SK-N-SH treated with all-trans-retinoic acid at 6 μM for 48 hours (cell line): ENCODE measurements at regions not wholly inside any gene's neighbourhood (a gene's known extent, or its start where the extent isn't known, plus 50 kb on each side); places are given as distances from the start of the nearest gene placed in this dataset.

Source experiments
- ATAC-seq: fragments of 200-7000 bp; cut with Tn5 transposase; 3 replicates; pipeline ENCODE4 v1.9.1; 2020; ENCODE audit warnings: mild to moderate bottlenecking, moderate library complexity
- ARNTL ChIP-seq: fragments of 450-650 bp; formaldehyde crosslinking; IDR thresholded peaks from 2 replicates; pipeline ENCODE4 v1.5.0; 2020; ENCODE audit warnings: low read depth, mild to moderate bottlenecking, moderate library complexity, borderline replicate concordance
- BACH2 ChIP-seq: fragments of 250-450 bp; sonication (Bioruptor Pico); IDR thresholded peaks from 2 replicates; pipeline ENCODE4 v1.9.0; 2021; ENCODE audit warnings: mild to moderate bottlenecking, borderline replicate concordance
- CSDC2 ChIP-seq: fragments of 250-450 bp; sonication (Bioruptor Pico); IDR thresholded peaks from 2 replicates; pipeline ENCODE4 v1.5.0; 2020; ENCODE audit warnings: mild to moderate bottlenecking, moderate library complexity
- ESRRG ChIP-seq: fragments of 250-450 bp; sonication (Bioruptor Pico); IDR thresholded peaks from 2 replicates; pipeline ENCODE4 v1.6.1; 2021; ENCODE audit warnings: mild to moderate bottlenecking
- GLIS3 ChIP-seq: fragments of 250-450 bp; sonication (Bioruptor Pico); IDR thresholded peaks from 2 replicates; pipeline ENCODE4 v1.5.0; 2020; ENCODE audit warnings: mild to moderate bottlenecking, moderate library complexity
- ISL1 ChIP-seq: fragments of 250-450 bp; sonication (Bioruptor Pico); IDR thresholded peaks from 2 replicates; pipeline ENCODE4 v2.1.2; 2022; ENCODE audit warnings: mild to moderate bottlenecking, moderate library complexity
- OSR1 ChIP-seq: fragments of 250-450 bp; sonication (Bioruptor Pico); IDR thresholded peaks from 2 replicates; pipeline ENCODE4 v1.8.0; 2022; ENCODE audit warnings: moderate library complexity, mild to moderate bottlenecking, inconsistent platforms
- PPARA ChIP-seq: fragments of 250-450 bp; sonication (Bioruptor Pico); IDR thresholded peaks from 2 replicates; pipeline ENCODE4 v1.5.0; 2020; ENCODE audit warnings: mild to moderate bottlenecking, borderline replicate concordance
- RARB ChIP-seq: fragments of 250-450 bp; sonication (Bioruptor Pico); IDR thresholded peaks from 2 replicates; pipeline ENCODE4 v1.8.0; 2021; ENCODE audit warnings: mild to moderate bottlenecking, moderate library complexity
- SNAI2 ChIP-seq: fragments of 250-450 bp; sonication (Bioruptor Pico); IDR thresholded peaks from 2 replicates; pipeline ENCODE4 v1.5.0; 2020; ENCODE audit warnings: mild to moderate bottlenecking, moderate library complexity
- TCF4 ChIP-seq: fragments of 250-450 bp; sonication (Bioruptor Pico); IDR thresholded peaks from 2 replicates; pipeline ENCODE4 v1.8.0; 2021; ENCODE audit warnings: mild to moderate bottlenecking, moderate library complexity, borderline replicate concordance
- TOX ChIP-seq: fragments of 250-450 bp; sonication (Bioruptor Pico); IDR thresholded peaks from 2 replicates; pipeline ENCODE4 v1.8.0; 2021; ENCODE audit warnings: mild to moderate bottlenecking, moderate library complexity, borderline replicate concordance
- TSHZ2 ChIP-seq: fragments of 250-450 bp; sonication (Bioruptor Pico); IDR thresholded peaks from 2 replicates; pipeline ENCODE4 v1.5.0; 2020; ENCODE audit warnings: mild to moderate bottlenecking, moderate library complexity
- ZC3H10 ChIP-seq: fragments of 250-450 bp; sonication (Bioruptor Pico); IDR thresholded peaks from 2 replicates; pipeline ENCODE4 v1.5.1; 2021; ENCODE audit warnings: mild to moderate bottlenecking, moderate library complexity
- ZFP3 ChIP-seq: fragments of 250-450 bp; sonication (Bioruptor Pico); IDR thresholded peaks from 2 replicates; pipeline ENCODE4 v1.5.0; 2020; ENCODE audit warnings: mild to moderate bottlenecking, moderate library complexity
- ZFP30 ChIP-seq: fragments of 450-650 bp; formaldehyde crosslinking; IDR thresholded peaks from 2 replicates; pipeline ENCODE4 v1.5.0; 2022; ENCODE audit warnings: mild to moderate bottlenecking, moderate library complexity
- ZNF565 ChIP-seq: fragments of 450-650 bp; formaldehyde crosslinking; conservative IDR thresholded peaks from 2 replicates; pipeline ENCODE4 v1.5.0; 2020; ENCODE audit warnings: low read depth, mild to moderate bottlenecking, moderate library complexity
- ZNF70 ChIP-seq: fragments of 450-650 bp; formaldehyde crosslinking; IDR thresholded peaks from 2 replicates; pipeline ENCODE4 v1.5.0; 2020; ENCODE audit warnings: mild to moderate bottlenecking, moderate library complexity
- ZNF8 ChIP-seq: fragments of 450-650 bp; formaldehyde crosslinking; IDR thresholded peaks from 2 replicates; pipeline ENCODE4 v1.5.0; 2020; ENCODE audit warnings: mild to moderate bottlenecking, moderate library complexity
- TF ChIP-seq, protein P1 (sequence below): fragments of 250-450 bp; sonication (Bioruptor Pico); IDR thresholded peaks from 2 replicates; pipeline ENCODE4 v1.5.1; 2020; ENCODE audit warnings: low read depth, mild to moderate bottlenecking, moderate library complexity
- TF ChIP-seq, protein P2 (sequence below): fragments of 250-450 bp; sonication (Bioruptor Pico); IDR thresholded peaks from 2 replicates; pipeline ENCODE4 v1.8.0; 2021; ENCODE audit warnings: low read depth, mild to moderate bottlenecking, moderate library complexity, borderline replicate concordance
- TF ChIP-seq, protein P3 (sequence below): fragments of 250-450 bp; sonication (Bioruptor Pico); IDR thresholded peaks from 2 replicates; pipeline ENCODE4 v1.5.1; 2021; ENCODE audit warnings: mild to moderate bottlenecking, moderate library complexity
- TF ChIP-seq, protein P4 (sequence below): fragments of 250-450 bp; sonication (Bioruptor Pico); IDR thresholded peaks from 2 replicates; pipeline ENCODE4 v1.8.0; 2020; ENCODE audit warnings: mild to moderate bottlenecking, moderate library complexity, borderline replicate concordance

DNA sequence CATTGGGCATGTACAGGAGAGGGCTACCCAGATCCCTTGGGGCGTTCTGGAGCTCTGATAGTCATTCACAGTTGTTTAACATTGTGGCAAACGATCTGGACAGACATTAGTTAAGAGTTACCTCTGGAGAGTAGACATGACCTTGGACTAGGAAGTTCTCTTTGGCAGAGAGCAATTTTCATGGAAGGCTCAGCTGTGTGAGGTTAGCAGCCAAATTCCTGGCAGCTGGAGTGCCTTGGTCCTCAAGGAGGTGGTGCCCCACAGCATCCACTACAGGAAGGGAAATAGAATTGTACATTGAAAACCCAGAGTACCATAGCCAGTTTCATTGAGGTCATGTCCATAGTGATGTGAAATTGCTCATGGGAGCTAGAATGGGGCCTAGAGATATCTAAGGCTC, 82.8 kb downstream of the BLID start:
- no peak for ATAC-seq
- TF ChIP-seq ESRRG (CRISPR knock-in tag): no peak
- TF ChIP-seq ZNF565 (CRISPR knock-in tag): no peak
- TF ChIP-seq ARNTL (CRISPR knock-in tag): no peak
- no peak for TF ChIP-seq TSHZ2 (CRISPR knock-in tag)
- TF ChIP-seq, protein P1, sequence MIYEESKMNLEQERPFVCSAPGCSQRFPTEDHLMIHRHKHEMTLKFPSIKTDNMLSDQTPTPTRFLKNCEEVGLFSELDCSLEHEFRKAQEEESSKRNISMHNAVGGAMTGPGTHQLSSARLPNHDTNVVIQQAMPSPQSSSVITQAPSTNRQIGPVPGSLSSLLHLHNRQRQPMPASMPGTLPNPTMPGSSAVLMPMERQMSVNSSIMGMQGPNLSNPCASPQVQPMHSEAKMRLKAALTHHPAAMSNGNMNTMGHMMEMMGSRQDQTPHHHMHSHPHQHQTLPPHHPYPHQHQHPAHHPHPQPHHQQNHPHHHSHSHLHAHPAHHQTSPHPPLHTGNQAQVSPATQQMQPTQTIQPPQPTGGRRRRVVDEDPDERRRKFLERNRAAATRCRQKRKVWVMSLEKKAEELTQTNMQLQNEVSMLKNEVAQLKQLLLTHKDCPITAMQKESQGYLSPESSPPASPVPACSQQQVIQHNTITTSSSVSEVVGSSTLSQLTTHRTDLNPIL (CRISPR knock-in tag): no peak
- no peak for TF ChIP-seq ZFP3 (CRISPR knock-in tag)
- TF ChIP-seq BACH2 (CRISPR knock-in tag): no peak
- no peak for TF ChIP-seq ZFP30
- no peak for TF ChIP-seq CSDC2 (CRISPR knock-in tag)
- TF ChIP-seq, all 23 proteins: peak for 0

DNA sequence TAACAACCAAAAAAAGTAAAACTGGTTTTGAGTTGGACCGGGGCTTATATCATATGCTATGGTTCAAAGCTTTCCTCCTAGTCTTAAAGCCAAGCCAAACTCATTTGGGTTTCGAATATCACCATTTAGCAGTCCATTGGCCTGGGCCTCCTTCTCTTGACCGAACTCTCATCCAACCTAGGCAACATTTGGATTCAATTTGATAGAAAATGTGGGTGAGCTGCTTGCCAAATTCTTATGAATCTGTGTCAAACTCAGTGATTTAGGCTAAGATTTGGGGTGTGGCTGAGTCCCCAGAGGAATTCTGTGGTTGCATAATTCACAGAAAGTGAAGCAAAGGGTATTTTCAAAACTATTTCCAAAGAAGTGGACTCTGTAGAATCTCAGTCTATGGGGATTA, 83.7 kb downstream of the BLID start:
- TF ChIP-seq TCF4 (CRISPR knock-in tag) (no peak), ESRRG (CRISPR knock-in tag) (no peak), RARB (CRISPR knock-in tag) (no peak), CSDC2 (CRISPR knock-in tag) (no peak), BACH2 (CRISPR knock-in tag) (no peak), ARNTL (CRISPR knock-in tag) (no peak), GLIS3 (CRISPR knock-in tag) (no peak)
- ATAC-seq: peak; percentile 59

DNA sequence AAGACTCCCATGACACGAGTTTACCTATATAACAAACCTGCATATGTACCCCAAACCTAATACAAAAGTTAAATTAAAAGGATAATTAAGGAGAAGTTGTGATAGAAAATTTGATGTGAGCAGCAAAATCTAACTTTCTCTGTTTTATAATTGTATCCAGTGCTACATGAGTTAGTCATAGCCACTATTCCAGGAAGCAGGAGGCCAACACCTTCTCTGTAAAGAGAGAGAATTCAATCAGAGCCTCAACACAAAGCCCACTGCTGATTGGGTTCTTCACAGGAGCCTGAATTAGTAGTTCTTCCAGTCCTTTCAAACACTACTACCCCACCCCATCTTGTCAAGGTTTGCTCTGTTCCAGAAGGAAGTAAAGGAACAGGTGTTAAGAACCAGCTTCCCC, 84.2 kb downstream of the BLID start:
- TF ChIP-seq ZFP30: no peak
- no peak for ATAC-seq

- no peak for TF ChIP-seq ZNF70 (CRISPR knock-in tag)
- no peak for TF ChIP-seq ZC3H10 (CRISPR knock-in tag)
- TF ChIP-seq TCF4 (CRISPR knock-in tag): no peak
- TF ChIP-seq, protein P2, sequence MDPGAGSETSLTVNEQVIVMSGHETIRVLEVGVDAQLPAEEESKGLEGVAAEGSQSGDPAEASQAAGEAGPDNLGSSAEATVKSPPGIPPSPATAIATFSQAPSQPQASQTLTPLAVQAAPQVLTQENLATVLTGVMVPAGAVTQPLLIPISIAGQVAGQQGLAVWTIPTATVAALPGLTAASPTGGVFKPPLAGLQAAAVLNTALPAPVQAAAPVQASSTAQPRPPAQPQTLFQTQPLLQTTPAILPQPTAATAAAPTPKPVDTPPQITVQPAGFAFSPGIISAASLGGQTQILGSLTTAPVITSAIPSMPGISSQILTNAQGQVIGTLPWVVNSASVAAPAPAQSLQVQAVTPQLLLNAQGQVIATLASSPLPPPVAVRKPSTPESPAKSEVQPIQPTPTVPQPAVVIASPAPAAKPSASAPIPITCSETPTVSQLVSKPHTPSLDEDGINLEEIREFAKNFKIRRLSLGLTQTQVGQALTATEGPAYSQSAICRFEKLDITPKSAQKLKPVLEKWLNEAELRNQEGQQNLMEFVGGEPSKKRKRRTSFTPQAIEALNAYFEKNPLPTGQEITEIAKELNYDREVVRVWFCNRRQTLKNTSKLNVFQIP (CRISPR knock-in tag): no peak
- TF ChIP-seq PPARA (CRISPR knock-in tag): no peak
- no peak for TF ChIP-seq ARNTL (CRISPR knock-in tag)
- TF ChIP-seq ISL1 (CRISPR knock-in tag): no peak
- no peak for TF ChIP-seq TOX (CRISPR knock-in tag)
- TF ChIP-seq, protein P3, sequence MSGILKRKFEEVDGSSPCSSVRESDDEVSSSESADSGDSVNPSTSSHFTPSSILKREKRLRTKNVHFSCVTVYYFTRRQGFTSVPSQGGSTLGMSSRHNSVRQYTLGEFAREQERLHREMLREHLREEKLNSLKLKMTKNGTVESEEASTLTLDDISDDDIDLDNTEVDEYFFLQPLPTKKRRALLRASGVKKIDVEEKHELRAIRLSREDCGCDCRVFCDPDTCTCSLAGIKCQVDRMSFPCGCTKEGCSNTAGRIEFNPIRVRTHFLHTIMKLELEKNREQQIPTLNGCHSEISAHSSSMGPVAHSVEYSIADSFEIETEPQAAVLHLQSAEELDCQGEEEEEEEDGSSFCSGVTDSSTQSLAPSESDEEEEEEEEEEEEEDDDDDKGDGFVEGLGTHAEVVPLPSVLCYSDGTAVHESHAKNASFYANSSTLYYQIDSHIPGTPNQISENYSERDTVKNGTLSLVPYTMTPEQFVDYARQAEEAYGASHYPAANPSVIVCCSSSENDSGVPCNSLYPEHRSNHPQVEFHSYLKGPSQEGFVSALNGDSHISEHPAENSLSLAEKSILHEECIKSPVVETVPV (CRISPR knock-in tag): no peak
- TF ChIP-seq ZNF565 (CRISPR knock-in tag): no peak
- TF ChIP-seq ESRRG (CRISPR knock-in tag): no peak
- TF ChIP-seq RARB (CRISPR knock-in tag): no peak
- no peak for TF ChIP-seq GLIS3 (CRISPR knock-in tag)
- TF ChIP-seq ZNF8: no peak
- no peak for TF ChIP-seq ZFP3 (CRISPR knock-in tag)
- no peak for TF ChIP-seq ZFP30
- TF ChIP-seq, all 23 proteins: peak for 0
- no peak for ATAC-seq
These were observed 85.7 kb downstream of the BLID start for GRCh38 chr11:122030286-122030685.

DNA sequence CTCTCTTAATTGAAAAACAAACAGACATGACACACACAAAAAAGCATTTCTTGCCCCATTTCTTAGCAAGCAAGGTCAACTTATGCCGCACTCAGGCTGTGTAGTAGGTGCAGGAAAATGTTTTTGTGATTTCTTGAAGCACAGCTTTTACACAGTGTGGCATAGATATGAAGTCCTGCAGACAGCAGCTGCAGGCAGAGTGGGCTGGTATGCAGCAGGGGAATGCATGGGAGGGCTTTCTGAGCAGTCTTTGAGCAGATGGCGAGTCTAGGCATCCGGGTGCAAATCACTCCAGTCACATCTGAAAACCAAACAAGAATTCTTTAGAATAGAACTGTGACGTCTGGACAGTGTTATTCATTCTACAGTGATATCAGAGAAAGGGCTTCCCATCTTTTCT, 87.5 kb downstream of the BLID start:
- ATAC-seq: no peak
- TF ChIP-seq BACH2 (CRISPR knock-in tag) (no peak), RARB (CRISPR knock-in tag) (no peak), TOX (CRISPR knock-in tag) (no peak), ZFP30 (no peak), OSR1 (no peak), CSDC2 (CRISPR knock-in tag) (no peak), SNAI2 (CRISPR knock-in tag) (no peak), ZFP3 (CRISPR knock-in tag) (no peak), ZNF565 (CRISPR knock-in tag) (no peak)
- TF ChIP-seq, protein P2 (CRISPR knock-in tag): no peak
- TF ChIP-seq, protein P4, sequence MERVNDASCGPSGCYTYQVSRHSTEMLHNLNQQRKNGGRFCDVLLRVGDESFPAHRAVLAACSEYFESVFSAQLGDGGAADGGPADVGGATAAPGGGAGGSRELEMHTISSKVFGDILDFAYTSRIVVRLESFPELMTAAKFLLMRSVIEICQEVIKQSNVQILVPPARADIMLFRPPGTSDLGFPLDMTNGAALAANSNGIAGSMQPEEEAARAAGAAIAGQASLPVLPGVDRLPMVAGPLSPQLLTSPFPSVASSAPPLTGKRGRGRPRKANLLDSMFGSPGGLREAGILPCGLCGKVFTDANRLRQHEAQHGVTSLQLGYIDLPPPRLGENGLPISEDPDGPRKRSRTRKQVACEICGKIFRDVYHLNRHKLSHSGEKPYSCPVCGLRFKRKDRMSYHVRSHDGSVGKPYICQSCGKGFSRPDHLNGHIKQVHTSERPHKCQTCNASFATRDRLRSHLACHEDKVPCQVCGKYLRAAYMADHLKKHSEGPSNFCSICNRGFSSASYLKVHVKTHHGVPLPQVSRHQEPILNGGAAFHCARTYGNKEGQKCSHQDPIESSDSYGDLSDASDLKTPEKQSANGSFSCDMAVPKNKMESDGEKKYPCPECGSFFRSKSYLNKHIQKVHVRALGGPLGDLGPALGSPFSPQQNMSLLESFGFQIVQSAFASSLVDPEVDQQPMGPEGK (CRISPR knock-in tag): no peak
